ENCODE measurements at regions not wholly inside any gene's neighbourhood (a gene's known extent, or its start where the extent isn't known, plus 50 kb on each side); places are given as distances from the start of the nearest gene placed in this dataset.

- TF ChIP-seq ZNF366 (tag by site-specific recombination; conservative IDR thresholded peaks at IDR 0.05) (no peak), ZNF776 (tag by site-specific recombination; IDR thresholded peaks at IDR 0.05; ENCODE audit: borderline replicate concordance) (no peak), ZNF221 (tag by site-specific recombination; IDR thresholded peaks at IDR 0.05; ENCODE audit: borderline replicate concordance) (no peak), ZNF830 (tag by site-specific recombination; IDR thresholded peaks at IDR 0.05; ENCODE audit: low read depth) (no peak), ZBTB48 (tag by site-specific recombination; IDR thresholded peaks at IDR 0.05) (no peak), ZNF610 (tag by site-specific recombination; IDR thresholded peaks at IDR 0.05; ENCODE audit: borderline replicate concordance) (no peak), ZNF621 (tag by site-specific recombination; IDR thresholded peaks at IDR 0.05) (no peak)
- TF ChIP-seq, protein P1, sequence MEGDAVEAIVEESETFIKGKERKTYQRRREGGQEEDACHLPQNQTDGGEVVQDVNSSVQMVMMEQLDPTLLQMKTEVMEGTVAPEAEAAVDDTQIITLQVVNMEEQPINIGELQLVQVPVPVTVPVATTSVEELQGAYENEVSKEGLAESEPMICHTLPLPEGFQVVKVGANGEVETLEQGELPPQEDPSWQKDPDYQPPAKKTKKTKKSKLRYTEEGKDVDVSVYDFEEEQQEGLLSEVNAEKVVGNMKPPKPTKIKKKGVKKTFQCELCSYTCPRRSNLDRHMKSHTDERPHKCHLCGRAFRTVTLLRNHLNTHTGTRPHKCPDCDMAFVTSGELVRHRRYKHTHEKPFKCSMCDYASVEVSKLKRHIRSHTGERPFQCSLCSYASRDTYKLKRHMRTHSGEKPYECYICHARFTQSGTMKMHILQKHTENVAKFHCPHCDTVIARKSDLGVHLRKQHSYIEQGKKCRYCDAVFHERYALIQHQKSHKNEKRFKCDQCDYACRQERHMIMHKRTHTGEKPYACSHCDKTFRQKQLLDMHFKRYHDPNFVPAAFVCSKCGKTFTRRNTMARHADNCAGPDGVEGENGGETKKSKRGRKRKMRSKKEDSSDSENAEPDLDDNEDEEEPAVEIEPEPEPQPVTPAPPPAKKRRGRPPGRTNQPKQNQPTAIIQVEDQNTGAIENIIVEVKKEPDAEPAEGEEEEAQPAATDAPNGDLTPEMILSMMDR (tag by site-specific recombination; IDR thresholded peaks at IDR 0.05): no peak
Measured at GRCh38 chr12:84644908-84645307, 267.7 kb downstream of the SLC6A15 start (continued).

- Histone ChIP-seq H3K4me3 (ENCODE audit: low read depth, low read length) (no peak overlapping the region), H3K27ac (ENCODE audit: extremely low read depth, low read depth, low read length) (no peak overlapping the region), H3K4me1 (ENCODE audit: control insufficient read depth, insufficient read depth, low read length) (peaks cover 15% of the 10 kb centered on the region), H3K36me3 (ENCODE audit: control insufficient read depth in 2 of 2, insufficient read depth in 1 of 2, low read length in 2 of 2) (no peaks in the 10 kb centered on the region), H3K9me3 (ENCODE audit: control insufficient read depth, insufficient read depth, low read depth, low read length) (no peaks in the 10 kb centered on the region)
- POLR2A ChIA-PET: interaction anchor here (1.1 kb wide), 1 partner anchor 269 kb away, joined by 3 read pairs; the partner anchor contains the start of gene SLC6A15
- TF ChIP-seq ZNF23 (tag by site-specific recombination; IDR thresholded peaks at IDR 0.05; ENCODE audit: borderline replicate concordance) (no peak), ZNF112 (tag by site-specific recombination; IDR thresholded peaks at IDR 0.05) (no peak), ZNF837 (tag by site-specific recombination; IDR thresholded peaks at IDR 0.05) (no peak)
- TF ChIP-seq, protein P2, sequence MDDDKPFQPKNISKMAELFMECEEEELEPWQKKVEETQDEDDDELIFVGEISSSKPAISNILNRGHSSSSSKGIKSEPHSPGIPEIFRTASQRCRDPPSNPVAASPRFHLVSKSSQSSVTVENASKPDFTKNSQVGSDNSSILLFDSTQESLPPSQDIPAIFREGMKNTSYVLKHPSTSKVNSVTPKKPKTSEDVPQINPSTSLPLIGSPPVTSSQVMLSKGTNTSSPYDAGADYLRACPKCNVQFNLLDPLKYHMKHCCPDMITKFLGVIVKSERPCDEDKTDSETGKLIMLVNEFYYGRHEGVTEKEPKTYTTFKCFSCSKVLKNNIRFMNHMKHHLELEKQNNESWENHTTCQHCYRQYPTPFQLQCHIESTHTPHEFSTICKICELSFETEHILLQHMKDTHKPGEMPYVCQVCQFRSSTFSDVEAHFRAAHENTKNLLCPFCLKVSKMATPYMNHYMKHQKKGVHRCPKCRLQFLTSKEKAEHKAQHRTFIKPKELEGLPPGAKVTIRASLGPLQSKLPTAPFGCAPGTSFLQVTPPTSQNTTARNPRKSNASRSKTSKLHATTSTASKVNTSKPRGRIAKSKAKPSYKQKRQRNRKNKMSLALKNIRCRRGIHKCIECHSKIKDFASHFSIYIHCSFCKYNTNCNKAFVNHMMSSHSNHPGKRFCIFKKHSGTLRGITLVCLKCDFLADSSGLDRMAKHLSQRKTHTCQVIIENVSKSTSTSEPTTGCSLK (tag by site-specific recombination; IDR thresholded peaks at IDR 0.05): no peak
- CTCF ChIA-PET: no interaction called here
Measured at GRCh38 chr12:84643993-84644392, 268.6 kb downstream of the SLC6A15 start.

GRCh38 chr12:84641940-84642545, 270.6 kb downstream of the SLC6A15 start:
- no peak overlapping the region for H3K4me3 ChIP-seq (ENCODE audit: low read depth, low read length)
- H3K4me1 ChIP-seq (ENCODE audit: control insufficient read depth, insufficient read depth, low read length): peaks cover 15% of the 10 kb centered on the region
- no peaks in the 10 kb centered on the region for H3K9me3 ChIP-seq (ENCODE audit: control insufficient read depth, insufficient read depth, low read depth, low read length)
- CTCF ChIA-PET: interaction anchor here (0.8 kb wide), 1 partner anchor 145 kb away, joined by 3 read pairs; no protein-coding TSS in a partner anchor
- no peak overlapping the region for H3K27ac ChIP-seq (ENCODE audit: extremely low read depth, low read depth, low read length)
- TF ChIP-seq ZNF626 (tag by site-specific recombination; IDR thresholded peaks at IDR 0.05) (no peak), ZNF223 (tag by site-specific recombination; IDR thresholded peaks at IDR 0.05) (no peak), ZNF146 (tag by site-specific recombination; IDR thresholded peaks at IDR 0.05) (no peak), ZFP3 (tag by site-specific recombination; IDR thresholded peaks at IDR 0.05; ENCODE audit: low read depth) (no peak), IKZF3 (tag by site-specific recombination; IDR thresholded peaks at IDR 0.05) (no peak), ZNF23 (tag by site-specific recombination; IDR thresholded peaks at IDR 0.05; ENCODE audit: borderline replicate concordance) (no peak), ZNF791 (tag by site-specific recombination; IDR thresholded peaks at IDR 0.05) (no peak), GLIS2 (tag by site-specific recombination; IDR thresholded peaks at IDR 0.05) (no peak), ZNF677 (tag by site-specific recombination; IDR thresholded peaks at IDR 0.05) (no peak), ZNF341 (tag by site-specific recombination; IDR thresholded peaks at IDR 0.05; ENCODE audit: low read depth) (no peak)
- TF ChIP-seq, protein P3, sequence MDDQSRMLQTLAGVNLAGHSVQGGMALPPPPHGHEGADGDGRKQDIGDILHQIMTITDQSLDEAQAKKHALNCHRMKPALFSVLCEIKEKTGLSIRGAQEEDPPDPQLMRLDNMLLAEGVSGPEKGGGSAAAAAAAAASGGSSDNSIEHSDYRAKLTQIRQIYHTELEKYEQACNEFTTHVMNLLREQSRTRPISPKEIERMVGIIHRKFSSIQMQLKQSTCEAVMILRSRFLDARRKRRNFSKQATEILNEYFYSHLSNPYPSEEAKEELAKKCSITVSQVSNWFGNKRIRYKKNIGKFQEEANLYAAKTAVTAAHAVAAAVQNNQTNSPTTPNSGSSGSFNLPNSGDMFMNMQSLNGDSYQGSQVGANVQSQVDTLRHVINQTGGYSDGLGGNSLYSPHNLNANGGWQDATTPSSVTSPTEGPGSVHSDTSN (CRISPR knock-in tag; IDR thresholded peaks at IDR 0.05): no peak
- TF ChIP-seq, protein P4, sequence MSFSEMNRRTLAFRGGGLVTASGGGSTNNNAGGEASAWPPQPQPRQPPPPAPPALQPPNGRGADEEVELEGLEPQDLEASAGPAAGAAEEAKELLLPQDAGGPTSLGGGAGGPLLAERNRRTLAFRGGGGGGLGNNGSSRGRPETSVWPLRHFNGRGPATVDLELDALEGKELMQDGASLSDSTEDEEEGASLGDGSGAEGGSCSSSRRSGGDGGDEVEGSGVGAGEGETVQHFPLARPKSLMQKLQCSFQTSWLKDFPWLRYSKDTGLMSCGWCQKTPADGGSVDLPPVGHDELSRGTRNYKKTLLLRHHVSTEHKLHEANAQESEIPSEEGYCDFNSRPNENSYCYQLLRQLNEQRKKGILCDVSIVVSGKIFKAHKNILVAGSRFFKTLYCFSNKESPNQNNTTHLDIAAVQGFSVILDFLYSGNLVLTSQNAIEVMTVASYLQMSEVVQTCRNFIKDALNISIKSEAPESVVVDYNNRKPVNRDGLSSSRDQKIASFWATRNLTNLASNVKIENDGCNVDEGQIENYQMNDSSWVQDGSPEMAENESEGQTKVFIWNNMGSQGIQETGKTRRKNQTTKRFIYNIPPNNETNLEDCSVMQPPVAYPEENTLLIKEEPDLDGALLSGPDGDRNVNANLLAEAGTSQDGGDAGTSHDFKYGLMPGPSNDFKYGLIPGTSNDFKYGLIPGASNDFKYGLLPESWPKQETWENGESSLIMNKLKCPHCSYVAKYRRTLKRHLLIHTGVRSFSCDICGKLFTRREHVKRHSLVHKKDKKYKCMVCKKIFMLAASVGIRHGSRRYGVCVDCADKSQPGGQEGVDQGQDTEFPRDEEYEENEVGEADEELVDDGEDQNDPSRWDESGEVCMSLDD (tag by site-specific recombination; IDR thresholded peaks at IDR 0.05): no peak
- H3K36me3 ChIP-seq (ENCODE audit: control insufficient read depth in 2 of 2, insufficient read depth in 1 of 2, low read length in 2 of 2): no peaks in the 10 kb centered on the region
- POLR2A ChIA-PET: interaction anchor here (0.7 kb wide), 1 partner anchor 119 kb away, joined by 3 read pairs; no protein-coding TSS in a partner anchor
